ENCODE measurements at regions not wholly inside any gene's neighbourhood (a gene's known extent, or its start where the extent isn't known, plus 50 kb on each side); places are given as distances from the start of the nearest gene placed in this dataset.

DNA sequence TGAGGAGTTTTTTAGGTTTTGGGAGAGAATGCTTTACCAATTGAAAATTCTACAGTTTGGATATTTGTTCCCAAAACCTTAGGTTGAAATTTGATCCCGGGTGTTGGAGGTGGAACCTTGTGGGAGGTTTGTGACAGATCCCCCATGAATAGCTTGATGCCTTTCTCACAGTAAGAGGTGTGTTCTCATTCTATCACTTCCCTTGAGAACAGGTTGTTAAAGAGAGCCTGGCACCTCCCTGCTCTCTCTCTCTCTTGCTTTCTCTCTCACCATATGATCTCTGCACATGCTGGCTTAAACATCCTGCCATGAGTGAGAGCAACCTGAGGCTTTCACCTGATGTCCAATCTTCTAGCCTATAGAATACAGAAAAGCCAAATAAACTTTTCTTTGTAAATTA lies 1475.5 kb upstream of the AGA start:
- TF ChIP-seq, protein P1, sequence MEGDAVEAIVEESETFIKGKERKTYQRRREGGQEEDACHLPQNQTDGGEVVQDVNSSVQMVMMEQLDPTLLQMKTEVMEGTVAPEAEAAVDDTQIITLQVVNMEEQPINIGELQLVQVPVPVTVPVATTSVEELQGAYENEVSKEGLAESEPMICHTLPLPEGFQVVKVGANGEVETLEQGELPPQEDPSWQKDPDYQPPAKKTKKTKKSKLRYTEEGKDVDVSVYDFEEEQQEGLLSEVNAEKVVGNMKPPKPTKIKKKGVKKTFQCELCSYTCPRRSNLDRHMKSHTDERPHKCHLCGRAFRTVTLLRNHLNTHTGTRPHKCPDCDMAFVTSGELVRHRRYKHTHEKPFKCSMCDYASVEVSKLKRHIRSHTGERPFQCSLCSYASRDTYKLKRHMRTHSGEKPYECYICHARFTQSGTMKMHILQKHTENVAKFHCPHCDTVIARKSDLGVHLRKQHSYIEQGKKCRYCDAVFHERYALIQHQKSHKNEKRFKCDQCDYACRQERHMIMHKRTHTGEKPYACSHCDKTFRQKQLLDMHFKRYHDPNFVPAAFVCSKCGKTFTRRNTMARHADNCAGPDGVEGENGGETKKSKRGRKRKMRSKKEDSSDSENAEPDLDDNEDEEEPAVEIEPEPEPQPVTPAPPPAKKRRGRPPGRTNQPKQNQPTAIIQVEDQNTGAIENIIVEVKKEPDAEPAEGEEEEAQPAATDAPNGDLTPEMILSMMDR (IDR thresholded peaks at IDR 0.05), result no peak
- TF ChIP-seq POLR2AphosphoS5 (IDR thresholded peaks at IDR 0.05; ENCODE audit: insufficient read depth in 1 of 2, low read depth in 1 of 2) (no peak), POLR2A (IDR thresholded peaks at IDR 0.05) (no peak)

All from vagina (tissue), 2 donors.